ENCODE measurements at regions not wholly inside any gene's neighbourhood (a gene's known extent, or its start where the extent isn't known, plus 50 kb on each side); places are given as distances from the start of the nearest gene placed in this dataset.

DNA sequence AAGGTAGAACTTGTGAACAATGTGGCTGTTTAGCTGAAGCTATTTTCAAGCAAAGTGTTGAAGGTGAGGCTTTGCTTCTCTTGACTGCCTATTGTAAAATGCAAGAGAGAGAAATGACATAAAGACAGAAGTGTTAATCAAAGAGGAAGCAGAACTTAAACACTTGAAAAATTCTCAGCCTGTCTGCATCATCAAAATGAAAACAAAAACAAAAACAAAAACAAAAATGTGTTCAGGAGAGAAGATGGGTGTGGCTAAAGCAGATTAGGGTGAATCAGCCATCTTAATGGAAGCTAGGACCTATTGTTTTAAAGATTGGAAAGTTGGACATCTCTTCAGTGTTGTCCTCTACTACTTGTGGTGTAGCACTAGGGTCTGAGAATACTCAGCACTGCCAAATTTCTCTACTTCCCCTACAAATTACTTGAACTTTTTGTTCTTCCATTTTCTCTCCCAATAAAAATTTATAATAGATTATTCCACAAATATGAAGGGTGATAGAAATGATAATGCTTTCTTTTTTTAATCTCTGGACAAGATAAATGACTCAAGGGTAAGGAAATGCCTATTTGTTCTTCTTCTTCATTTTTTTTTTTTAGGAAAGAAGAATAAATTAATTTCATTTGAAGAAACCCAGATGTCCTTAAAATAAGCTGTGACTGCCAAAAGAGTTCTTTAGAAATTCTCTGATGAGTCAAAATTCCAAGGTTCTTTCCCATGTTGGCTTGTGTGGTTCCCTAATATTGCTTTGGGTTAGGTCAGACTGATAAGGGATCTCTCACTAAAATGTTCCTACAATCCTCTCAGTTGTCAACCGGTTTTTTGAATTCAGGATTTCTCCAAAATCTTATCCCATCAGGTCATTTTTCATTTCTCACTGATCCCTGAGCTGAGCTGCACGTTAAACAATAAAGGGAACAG lies 571.2 kb upstream of the ZEB2 start:
- Mint-ChIP-seq H3K4me1 (no peaks in the 10 kb centered on the region), H3K36me3 (ENCODE audit: low read depth) (no peaks in the 10 kb centered on the region), H3K9me3 (no peaks in the 10 kb centered on the region), H3K4me3 (no peak overlapping the region), H3K27ac (no peak overlapping the region), H3K27me3 (no peaks in the 10 kb centered on the region)
- no peak for ATAC-seq
- no peak for DNase-seq

DNA sequence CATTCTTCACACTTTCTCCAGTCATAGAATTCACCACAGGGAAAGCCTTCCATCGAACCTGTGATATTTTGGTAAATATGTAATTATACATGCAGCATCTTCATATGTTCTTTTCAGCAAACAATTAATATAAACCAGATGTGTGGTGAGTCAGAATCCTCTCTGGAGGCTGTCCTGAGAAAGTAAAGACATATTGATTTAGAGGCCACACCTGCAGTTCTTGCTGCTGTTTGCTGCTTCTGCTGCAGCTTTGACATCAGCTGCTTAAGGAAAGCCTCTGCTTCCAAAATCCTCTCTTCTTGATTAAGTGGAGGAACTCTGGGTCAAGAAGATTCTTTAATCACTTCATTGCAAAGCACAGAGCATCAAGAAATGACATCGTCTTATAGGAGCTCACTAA lies 568.8 kb upstream of the ZEB2 start:
- DNase-seq = no peak
- Mint-ChIP-seq H3K36me3 (ENCODE audit: low read depth) (no peaks in the 10 kb centered on the region), H3K4me1 (no peaks in the 10 kb centered on the region), H3K4me3 (no peak overlapping the region), H3K27ac (no peak overlapping the region), H3K27me3 (peaks cover 2% of the 10 kb centered on the region), H3K9me3 (no peaks in the 10 kb centered on the region)
- ATAC-seq = no peak

DNA sequence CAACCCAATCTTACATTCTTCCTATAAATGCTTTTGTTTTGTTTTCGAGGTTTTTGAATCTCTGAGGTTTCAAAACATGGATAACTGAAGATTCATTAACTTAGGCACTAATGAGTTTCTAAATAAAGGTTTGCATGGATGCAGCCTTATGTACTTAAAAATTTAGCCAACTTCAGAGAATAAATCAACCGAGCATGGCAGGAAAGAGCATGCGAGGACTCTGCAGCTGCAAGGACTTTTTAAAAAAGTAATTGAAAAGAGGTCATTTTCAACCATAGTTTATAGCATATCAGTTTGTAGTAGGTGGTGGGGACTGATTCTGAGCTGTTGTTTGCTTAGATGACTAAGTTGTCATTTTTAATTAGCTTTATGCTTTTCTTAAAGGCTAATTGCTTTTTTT lies 567.0 kb upstream of the ZEB2 start:
- H3K4me3 Mint-ChIP-seq = no peak overlapping the region
- no peaks in the 10 kb centered on the region for H3K36me3 Mint-ChIP-seq (ENCODE audit: low read depth)
- no peak for DNase-seq
- H3K27ac Mint-ChIP-seq = no peak overlapping the region
- H3K27me3 Mint-ChIP-seq = peaks cover 2% of the 10 kb centered on the region
- H3K4me1 Mint-ChIP-seq = no peaks in the 10 kb centered on the region
- ATAC-seq = no peak
- no peaks in the 10 kb centered on the region for H3K9me3 Mint-ChIP-seq

DNA sequence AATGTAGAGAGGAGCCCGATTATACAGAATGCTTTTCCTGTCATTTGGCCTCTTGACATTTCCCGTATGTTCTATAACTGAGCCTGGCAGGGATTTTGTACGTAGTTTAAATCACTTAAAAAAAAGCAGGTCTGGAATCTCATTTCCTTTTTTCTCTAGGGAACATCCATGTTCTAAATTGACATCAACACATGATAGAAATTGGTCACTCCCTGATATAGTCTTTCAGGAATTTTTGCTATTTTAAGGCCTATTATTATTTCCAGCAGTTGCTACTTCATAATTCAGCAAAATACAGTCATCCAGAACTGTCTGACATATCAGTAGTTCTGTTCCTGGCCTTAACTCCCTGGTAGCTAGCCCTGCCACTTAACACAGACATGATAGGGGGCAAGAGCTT lies 565.7 kb upstream of the ZEB2 start:
- DNase-seq (no peak), ATAC-seq (no peak)
- no peaks in the 10 kb centered on the region for H3K4me1 Mint-ChIP-seq
- H3K27me3 Mint-ChIP-seq = peaks cover 2% of the 10 kb centered on the region
- H3K9me3 Mint-ChIP-seq = no peaks in the 10 kb centered on the region
- H3K36me3 Mint-ChIP-seq (ENCODE audit: low read depth) = no peaks in the 10 kb centered on the region
- no peak overlapping the region for H3K27ac Mint-ChIP-seq
- H3K4me3 Mint-ChIP-seq = no peak overlapping the region

DNA sequence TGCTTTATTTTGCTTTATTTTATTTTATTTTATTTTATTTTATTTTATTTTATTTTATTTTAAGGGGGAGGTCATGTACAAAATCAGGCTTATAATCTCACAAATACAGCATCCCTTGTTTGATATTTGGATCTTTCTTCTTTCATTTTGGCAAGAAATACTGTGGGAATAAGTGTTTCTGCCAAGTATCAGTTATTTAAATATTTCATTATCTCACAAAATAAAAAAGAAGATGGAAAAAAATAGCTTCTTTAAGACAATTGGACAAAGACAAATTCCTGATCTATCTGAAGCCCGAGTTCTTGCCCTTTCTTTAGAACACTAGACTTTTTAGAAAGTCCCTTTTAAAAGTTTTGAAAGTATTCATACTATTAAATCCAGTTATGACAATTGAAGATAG lies 560.5 kb upstream of the ZEB2 start:
- no peak overlapping the region for H3K27ac Mint-ChIP-seq
- no peaks in the 10 kb centered on the region for H3K27me3 Mint-ChIP-seq
- DNase-seq = no peak
- no peaks in the 10 kb centered on the region for H3K36me3 Mint-ChIP-seq (ENCODE audit: low read depth)
- H3K4me3 Mint-ChIP-seq = no peak overlapping the region
- no peaks in the 10 kb centered on the region for H3K4me1 Mint-ChIP-seq
- ATAC-seq = no peak
- H3K9me3 Mint-ChIP-seq = no peaks in the 10 kb centered on the region

DNA sequence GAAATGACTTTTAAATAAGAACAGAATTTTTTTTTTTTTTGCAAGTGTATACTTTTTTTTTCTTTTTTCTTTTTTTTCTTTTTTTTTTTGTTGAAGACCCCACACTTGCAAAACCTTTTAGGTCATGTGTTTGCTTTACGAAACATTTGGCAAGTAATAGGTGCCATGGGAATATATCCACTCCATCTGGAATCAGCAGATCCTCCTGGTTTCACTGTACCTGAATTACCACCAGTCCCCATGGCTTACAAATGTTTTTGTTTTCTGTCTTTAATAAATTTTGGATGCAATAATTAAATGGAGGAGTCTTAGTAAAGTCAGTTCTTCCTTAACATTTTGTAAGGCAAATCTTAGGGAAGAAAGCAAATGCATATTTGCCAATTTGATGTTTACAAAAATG lies 559.7 kb upstream of the ZEB2 start:
- Mint-ChIP-seq H3K27me3 (no peaks in the 10 kb centered on the region), H3K27ac (no peak overlapping the region), H3K36me3 (ENCODE audit: low read depth) (no peaks in the 10 kb centered on the region), H3K4me1 (no peaks in the 10 kb centered on the region), H3K9me3 (no peaks in the 10 kb centered on the region), H3K4me3 (no peak overlapping the region)
- ATAC-seq (no peak), DNase-seq (no peak)

DNA sequence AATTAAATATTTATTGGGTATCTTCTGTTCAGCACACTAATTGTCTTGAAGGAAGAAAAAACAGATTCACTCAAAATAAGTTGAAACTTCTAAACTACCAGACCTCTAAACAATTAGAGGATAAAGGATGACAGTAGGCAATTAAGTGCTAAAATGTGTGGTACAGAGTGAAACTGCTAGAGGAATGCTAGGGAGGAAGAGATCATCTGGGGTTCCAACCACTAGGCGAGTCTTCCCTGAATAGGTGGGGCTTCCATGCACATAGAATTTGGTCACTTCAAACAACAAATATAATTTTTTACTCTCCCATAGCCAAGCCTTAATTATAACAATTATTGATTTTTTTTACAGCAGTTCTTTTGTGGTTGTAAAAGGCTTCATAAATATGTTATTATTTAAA lies 559.0 kb upstream of the ZEB2 start:
- Mint-ChIP-seq H3K9me3 (no peaks in the 10 kb centered on the region), H3K4me1 (no peaks in the 10 kb centered on the region), H3K27me3 (no peaks in the 10 kb centered on the region), H3K27ac (no peak overlapping the region), H3K4me3 (no peak overlapping the region), H3K36me3 (ENCODE audit: low read depth) (no peaks in the 10 kb centered on the region)
- no peak for ATAC-seq
- no peak for DNase-seq

DNA sequence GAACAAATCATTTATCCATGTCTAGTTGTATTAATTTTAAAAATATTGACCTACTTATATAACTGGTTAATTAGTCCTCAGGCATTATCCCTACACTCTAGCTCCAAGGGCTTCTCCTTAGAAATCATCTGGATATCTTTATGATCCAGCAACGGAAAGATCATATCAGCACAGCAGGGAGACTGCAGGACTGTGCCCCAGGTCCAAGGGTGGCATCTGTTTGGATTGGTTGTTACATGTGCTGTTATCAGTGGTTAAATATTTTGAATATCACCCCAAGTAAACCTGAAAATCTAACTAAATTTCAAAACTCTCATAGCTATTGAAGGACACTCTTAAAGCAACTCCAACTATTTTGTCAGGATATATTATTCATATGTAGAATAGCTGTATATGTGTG lies 556.2 kb upstream of the ZEB2 start:
- no peaks in the 10 kb centered on the region for H3K27me3 Mint-ChIP-seq
- H3K4me1 Mint-ChIP-seq = no peaks in the 10 kb centered on the region
- no peaks in the 10 kb centered on the region for H3K36me3 Mint-ChIP-seq (ENCODE audit: low read depth)
- no peak overlapping the region for H3K4me3 Mint-ChIP-seq
- ATAC-seq = no peak
- H3K9me3 Mint-ChIP-seq = no peaks in the 10 kb centered on the region
- no peak for DNase-seq
- H3K27ac Mint-ChIP-seq = no peak overlapping the region

DNA sequence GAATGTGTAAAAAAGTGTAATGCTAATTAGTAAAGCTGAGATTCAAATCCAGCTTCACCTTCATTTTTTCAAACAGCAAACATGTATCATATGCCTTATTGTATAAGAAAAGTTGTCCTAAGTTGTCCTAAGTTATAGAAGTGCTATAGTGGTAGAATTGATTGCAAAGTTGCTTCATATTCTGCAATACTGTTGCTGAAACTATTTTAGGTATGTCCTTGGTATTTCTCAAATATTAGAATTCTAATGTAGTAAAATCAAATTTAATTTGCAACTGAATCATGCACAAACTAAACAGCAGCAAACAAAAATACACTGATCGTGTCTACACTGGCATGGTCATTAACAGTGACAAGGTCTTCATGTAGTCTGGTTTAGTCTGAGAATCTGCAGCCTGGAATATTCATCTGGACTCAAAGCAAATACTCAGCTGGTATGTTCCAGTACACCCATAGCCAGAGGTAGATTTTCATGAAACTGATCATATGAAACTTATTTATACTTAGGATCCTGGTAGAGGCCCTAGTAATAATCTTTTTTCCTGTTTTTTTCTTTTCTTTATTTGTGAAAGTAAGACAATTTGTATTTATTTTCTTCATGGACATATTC lies 555.6 kb upstream of the ZEB2 start:
- no peaks in the 10 kb centered on the region for H3K27me3 Mint-ChIP-seq
- no peaks in the 10 kb centered on the region for H3K36me3 Mint-ChIP-seq (ENCODE audit: low read depth)
- H3K4me1 Mint-ChIP-seq = no peaks in the 10 kb centered on the region
- H3K9me3 Mint-ChIP-seq = no peaks in the 10 kb centered on the region
- no peak overlapping the region for H3K27ac Mint-ChIP-seq
- ATAC-seq = no peak
- DNase-seq = no peak
- H3K4me3 Mint-ChIP-seq = no peak overlapping the region

DNA sequence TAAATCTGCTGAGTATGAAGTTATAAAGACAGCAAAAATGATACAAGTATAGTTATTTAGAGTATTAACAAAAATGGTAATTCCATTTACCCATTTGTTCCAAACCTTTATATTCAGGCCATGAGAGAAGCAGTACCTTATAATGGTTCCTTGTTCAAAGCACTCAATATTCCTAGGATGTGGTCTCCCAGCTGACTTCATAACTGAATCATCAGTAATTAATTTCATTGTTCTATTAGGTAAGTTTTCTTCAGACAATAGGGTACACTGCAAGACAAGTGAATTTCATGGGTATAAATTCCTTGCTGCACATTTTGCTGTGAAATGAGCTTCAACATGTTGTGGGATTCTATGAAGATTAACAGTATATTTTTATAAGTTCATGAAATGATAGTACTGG lies 550.8 kb upstream of the ZEB2 start:
- Mint-ChIP-seq H3K9me3 (no peaks in the 10 kb centered on the region), H3K4me3 (no peak overlapping the region), H3K36me3 (ENCODE audit: low read depth) (no peaks in the 10 kb centered on the region), H3K4me1 (no peaks in the 10 kb centered on the region), H3K27ac (no peak overlapping the region), H3K27me3 (no peaks in the 10 kb centered on the region)
- ATAC-seq (no peak), DNase-seq (no peak)

DNA sequence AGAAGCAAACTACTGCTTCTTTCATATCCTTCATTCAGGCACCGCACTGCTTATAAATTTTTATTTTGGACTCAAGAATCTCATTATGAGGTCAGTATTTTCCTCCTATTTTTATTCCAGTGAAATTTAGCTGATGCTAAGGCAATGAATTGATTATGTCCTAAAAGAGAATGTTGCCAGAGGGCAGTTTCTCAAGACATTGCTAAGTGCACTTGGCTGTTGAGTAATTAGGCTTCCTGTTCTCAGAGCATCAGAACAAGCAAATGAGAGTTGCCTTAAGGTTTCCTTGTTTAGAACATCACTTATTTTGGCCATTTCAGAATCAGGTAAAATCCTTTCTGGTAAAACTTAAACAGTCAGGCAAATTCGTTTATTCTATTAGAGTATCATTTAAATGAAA lies 548.6 kb upstream of the ZEB2 start:
- no peak overlapping the region for H3K4me3 Mint-ChIP-seq
- H3K27ac Mint-ChIP-seq = no peak overlapping the region
- H3K27me3 Mint-ChIP-seq = no peaks in the 10 kb centered on the region
- no peaks in the 10 kb centered on the region for H3K36me3 Mint-ChIP-seq (ENCODE audit: low read depth)
- no peaks in the 10 kb centered on the region for H3K9me3 Mint-ChIP-seq
- DNase-seq (no peak), ATAC-seq (no peak)
- no peaks in the 10 kb centered on the region for H3K4me1 Mint-ChIP-seq

DNA sequence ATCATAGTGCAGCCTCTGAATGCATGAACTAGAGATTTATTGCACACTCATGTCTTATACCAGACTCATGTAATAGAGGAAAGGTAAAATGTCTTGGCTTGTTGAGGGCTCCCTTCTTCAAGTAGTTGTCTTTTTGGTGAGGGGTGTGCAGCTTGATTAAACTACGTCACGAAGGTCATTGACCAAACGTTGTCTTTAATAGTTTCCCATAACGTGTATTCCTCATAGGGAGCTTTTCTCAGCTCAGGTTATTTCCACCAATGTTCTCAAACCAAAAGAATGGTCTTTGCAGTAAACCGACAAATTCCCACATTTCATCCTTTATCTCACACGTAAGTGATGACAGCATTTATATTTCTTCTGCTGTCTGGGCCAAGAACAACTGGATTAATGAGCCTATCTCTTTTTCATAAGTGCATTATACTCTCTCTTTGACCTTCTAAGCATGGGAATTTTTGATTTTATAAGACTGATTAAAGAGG lies 547.7 kb upstream of the ZEB2 start:
- Mint-ChIP-seq H3K27ac (no peak overlapping the region), H3K36me3 (ENCODE audit: low read depth) (no peaks in the 10 kb centered on the region), H3K9me3 (no peaks in the 10 kb centered on the region), H3K4me3 (no peak overlapping the region), H3K4me1 (no peaks in the 10 kb centered on the region), H3K27me3 (no peaks in the 10 kb centered on the region)
- DNase-seq (no peak), ATAC-seq (no peak)

DNA sequence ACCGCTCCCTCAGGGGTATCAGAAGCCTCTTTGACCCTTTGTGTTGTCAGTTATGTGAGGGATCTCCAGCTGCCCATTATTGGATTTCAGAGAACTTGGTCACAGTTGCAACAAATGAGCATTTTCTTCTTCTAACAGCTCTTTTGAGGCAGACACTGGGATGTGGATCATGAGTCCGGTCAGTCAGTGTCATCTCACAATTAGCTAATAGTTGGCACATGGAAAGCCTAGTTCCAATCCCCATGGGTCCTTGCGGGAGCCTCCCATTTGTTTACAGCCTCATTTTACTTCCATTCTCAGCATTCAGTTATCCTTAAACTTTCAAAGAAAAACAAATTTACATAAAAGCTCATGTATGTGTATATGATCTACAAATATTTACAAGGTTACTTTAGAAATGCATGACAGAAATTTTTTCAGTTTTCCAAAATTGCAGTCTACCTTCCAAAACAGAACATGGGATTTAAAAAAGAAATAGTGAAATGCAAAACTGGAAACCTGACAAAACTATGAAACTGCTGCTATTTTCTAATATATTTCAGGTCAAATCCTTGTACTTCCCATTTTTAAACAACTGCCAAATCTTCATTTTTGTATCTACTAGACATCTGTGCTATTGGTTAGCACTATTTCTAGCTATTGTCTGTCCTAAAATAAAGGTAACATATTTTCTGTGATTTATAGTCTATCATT lies 547.1 kb upstream of the ZEB2 start:
- no peak for ATAC-seq
- H3K4me1 Mint-ChIP-seq = no peaks in the 10 kb centered on the region
- no peaks in the 10 kb centered on the region for H3K27me3 Mint-ChIP-seq
- H3K27ac Mint-ChIP-seq = no peak overlapping the region
- no peak overlapping the region for H3K4me3 Mint-ChIP-seq
- no peak for DNase-seq
- no peaks in the 10 kb centered on the region for H3K36me3 Mint-ChIP-seq (ENCODE audit: low read depth)
- H3K9me3 Mint-ChIP-seq = no peaks in the 10 kb centered on the region

DNA sequence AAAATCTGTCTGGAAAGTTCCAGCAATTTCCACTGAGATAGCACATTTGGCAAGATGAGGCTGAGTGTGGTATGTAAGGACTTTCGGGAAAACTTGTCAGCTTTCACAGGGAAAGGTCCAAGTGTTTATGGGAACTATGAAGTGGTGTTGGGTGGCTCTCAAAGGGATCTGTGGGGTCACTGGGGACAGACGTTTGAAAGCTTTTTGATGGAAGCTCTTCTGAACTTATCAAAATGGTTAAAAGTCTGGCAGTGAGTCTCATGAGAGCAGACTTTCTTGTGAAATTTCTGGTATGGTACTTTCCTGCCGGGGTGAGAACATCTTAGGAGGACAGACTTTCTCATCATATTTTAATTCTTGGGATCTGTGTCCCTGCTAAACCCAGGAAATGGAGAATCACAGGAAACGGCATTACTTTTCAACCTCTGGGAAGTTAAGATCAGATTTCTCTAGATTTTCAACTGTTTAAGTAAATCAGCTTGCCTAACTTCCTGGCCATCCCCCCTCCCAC lies 546.3 kb upstream of the ZEB2 start:
- Mint-ChIP-seq H3K9me3 (no peaks in the 10 kb centered on the region), H3K36me3 (ENCODE audit: low read depth) (no peaks in the 10 kb centered on the region), H3K4me1 (no peaks in the 10 kb centered on the region), H3K27ac (no peak overlapping the region), H3K4me3 (no peak overlapping the region), H3K27me3 (no peaks in the 10 kb centered on the region)
- no peak for DNase-seq
- ATAC-seq = no peak

DNA sequence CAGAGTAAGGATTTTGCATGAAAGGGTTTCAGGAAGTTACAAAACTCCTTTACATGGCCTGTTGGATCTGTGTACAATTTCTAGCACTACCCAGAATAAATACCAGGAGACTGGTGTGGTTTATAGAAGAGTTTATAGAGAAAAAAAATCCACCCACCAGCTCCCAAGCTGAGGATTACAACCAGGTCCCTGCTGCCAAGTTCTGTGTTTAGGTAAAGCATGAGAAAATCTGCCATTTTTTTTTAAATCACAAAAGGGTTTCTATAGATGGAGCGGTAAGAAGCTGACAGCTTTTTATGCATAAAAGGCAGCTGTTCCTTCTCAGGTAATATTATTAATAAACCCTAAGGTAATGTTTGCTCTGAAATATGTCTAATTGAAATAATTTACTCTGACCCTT lies 545.4 kb upstream of the ZEB2 start:
- Mint-ChIP-seq H3K4me1 (no peaks in the 10 kb centered on the region), H3K27me3 (no peaks in the 10 kb centered on the region), H3K27ac (no peak overlapping the region), H3K36me3 (ENCODE audit: low read depth) (no peaks in the 10 kb centered on the region), H3K4me3 (no peak overlapping the region), H3K9me3 (no peaks in the 10 kb centered on the region)
- ATAC-seq (no peak), DNase-seq (no peak)
